ENCODE measurements at regions not wholly inside any gene's neighbourhood (a gene's known extent, or its start where the extent isn't known, plus 50 kb on each side); places are given as distances from the start of the nearest gene placed in this dataset.

- DNase-seq = no peak
These were observed 88.2 kb downstream of the HS1BP3 start for GRCh38 chr2:20562540-20563225.

- no peak for DNase-seq
These were observed 87.6 kb downstream of the HS1BP3 start for GRCh38 chr2:20563251-20563650.

- DNase-seq = no peak
These were observed 87.1 kb downstream of the HS1BP3 start for GRCh38 chr2:20563833-20564232.

GRCh38 chr2:20565101-20565622 lies 85.7 kb downstream of the HS1BP3 start:
- DNase-seq = no peak

GRCh38 chr2:20565623-20566236 lies 85.2 kb downstream of the HS1BP3 start:
- no peak for DNase-seq

GRCh38 chr2:20566331-20566730 lies 84.6 kb downstream of the HS1BP3 start:
- no peak for DNase-seq

GRCh38 chr2:20567159-20567925 lies 83.6 kb downstream of the HS1BP3 start:
- DNase-seq = no peak
